Activated CD8-positive, alpha-beta memory T cell treated with anti-CD3 and anti-CD28 coated beads, Interleukin-2, amount 10 ng/mL, durations not matched to agents 7 days and 5 days (primary cell): ENCODE measurements at regions not wholly inside any gene's neighbourhood (a gene's known extent, or its start where the extent isn't known, plus 50 kb on each side); places are given as distances from the start of the nearest gene placed in this dataset.

Experiments used
- ATAC-seq: fragments of 150-1000 bp; cut with Tn5 transposase; one replicate; pipeline ENCODE4 v1.10.0; 2021; ENCODE audit warnings: moderate library complexity
- CTCF ChIA-PET: fragments of 350-600 bp; sonication (Branson Sonifier 250); formaldehyde crosslinking; loops from one replicate; lab custom pipeline; 2021; ENCODE audit warnings: antibody characterized with exemption; lab: Charles Lee
- DNase-seq: peaks from one replicate; pipeline ENCODE4 v3.0.0-alpha.2; 2020
- H3K27ac Mint-ChIP-seq: one replicate; pipeline ENCODE4 v1.8.0; 2021; ENCODE audit warnings: mild to moderate bottlenecking, mixed read lengths
- H3K27me3 Mint-ChIP-seq: one replicate; pipeline ENCODE4 v1.8.0; 2021; ENCODE audit warnings: mixed read lengths
- H3K36me3 Mint-ChIP-seq: one replicate; pipeline ENCODE4 v1.8.0; 2021; ENCODE audit warnings: mild to moderate bottlenecking, mixed read lengths
- H3K4me1 Mint-ChIP-seq: one replicate; pipeline ENCODE4 v1.8.0; 2021; ENCODE audit warnings: mixed read lengths
- H3K4me3 Mint-ChIP-seq: one replicate; pipeline ENCODE4 v1.8.0; 2021; ENCODE audit warnings: mild to moderate bottlenecking, moderate library complexity, mixed read lengths
- H3K9me3 Mint-ChIP-seq: one replicate; pipeline ENCODE4 v1.8.0; 2022; ENCODE audit warnings: low read depth, mixed read lengths

DNA sequence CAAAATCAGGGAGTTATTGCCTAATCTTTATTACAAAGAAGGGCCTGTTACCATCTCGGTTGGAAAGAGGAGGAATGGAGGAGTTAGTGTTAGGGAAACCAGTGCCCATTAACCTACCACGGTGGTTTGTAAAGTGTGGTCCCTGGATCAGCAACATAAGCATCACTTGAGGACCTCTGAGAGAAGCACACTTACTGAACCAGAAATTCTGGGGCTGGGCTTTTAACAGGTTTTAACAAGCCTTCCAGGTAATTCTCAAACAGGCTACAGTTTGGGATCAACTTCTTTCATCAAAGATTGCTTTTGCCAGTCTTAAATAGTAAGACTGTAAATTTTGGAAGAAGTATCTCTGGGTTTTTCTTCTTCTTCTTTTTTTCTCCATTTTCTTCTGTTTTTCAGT, 329.5 kb upstream of the JAG1 start:
- no peaks in the 10 kb centered on the region for H3K4me1 Mint-ChIP-seq

GRCh38 chr20:11008444-11009033, 334.7 kb upstream of the JAG1 start:
- no peak overlapping the region for H3K4me3 Mint-ChIP-seq
- no peak for ATAC-seq
- CTCF ChIA-PET = no interaction called here
- no peaks in the 10 kb centered on the region for H3K36me3 Mint-ChIP-seq
- no peak for DNase-seq
- no peaks in the 10 kb centered on the region for H3K27me3 Mint-ChIP-seq
- H3K4me1 Mint-ChIP-seq = no peaks in the 10 kb centered on the region
- no peaks in the 10 kb centered on the region for H3K9me3 Mint-ChIP-seq
- H3K27ac Mint-ChIP-seq = no peak overlapping the region

More for the DNA sequence above, 329.5 kb upstream of the JAG1 start:
- Mint-ChIP-seq H3K27ac (no peak overlapping the region), H3K4me3 (no peak overlapping the region), H3K27me3 (no peaks in the 10 kb centered on the region), H3K9me3 (no peaks in the 10 kb centered on the region), H3K36me3 (no peaks in the 10 kb centered on the region)
- CTCF ChIA-PET = no interaction called here
- ATAC-seq (no peak), DNase-seq (no peak)

GRCh38 chr20:11011653-11012052, 337.9 kb upstream of the JAG1 start:
- no peaks in the 10 kb centered on the region for H3K27me3 Mint-ChIP-seq
- no peak for DNase-seq
- H3K27ac Mint-ChIP-seq = no peak overlapping the region
- H3K36me3 Mint-ChIP-seq = no peaks in the 10 kb centered on the region
- CTCF ChIA-PET = no interaction called here
- H3K9me3 Mint-ChIP-seq = no peaks in the 10 kb centered on the region
- H3K4me1 Mint-ChIP-seq = no peaks in the 10 kb centered on the region
- H3K4me3 Mint-ChIP-seq = no peak overlapping the region
- ATAC-seq = no peak

GRCh38 chr20:11012975-11013374, 339.2 kb upstream of the JAG1 start:
- Mint-ChIP-seq H3K27ac (no peak overlapping the region), H3K27me3 (no peaks in the 10 kb centered on the region), H3K4me3 (no peak overlapping the region), H3K36me3 (no peaks in the 10 kb centered on the region), H3K9me3 (no peaks in the 10 kb centered on the region), H3K4me1 (no peaks in the 10 kb centered on the region)
- no peak for DNase-seq
- ATAC-seq = no peak
- CTCF ChIA-PET = no interaction called here

DNA sequence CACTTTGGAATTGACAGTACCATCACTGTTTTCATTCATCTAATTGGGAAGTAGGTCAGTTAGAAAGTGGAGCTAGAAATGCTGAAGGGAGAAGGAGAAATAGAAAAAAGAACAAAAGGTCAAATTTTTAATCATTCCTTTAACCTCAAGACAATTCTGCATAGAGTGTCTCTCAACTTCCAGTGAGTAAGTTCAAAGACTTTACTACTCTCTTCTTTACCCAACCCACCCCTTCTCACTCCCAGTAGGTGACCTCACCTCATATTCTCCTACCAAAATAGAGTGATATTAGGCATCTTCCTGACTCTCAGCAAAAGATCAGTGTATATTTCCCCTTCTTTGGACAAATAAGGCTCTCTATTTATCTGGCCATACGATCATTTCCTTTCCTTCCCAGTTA, 340.0 kb upstream of the JAG1 start:
- ATAC-seq (no peak), DNase-seq (no peak)
- Mint-ChIP-seq H3K9me3 (no peaks in the 10 kb centered on the region), H3K4me1 (no peaks in the 10 kb centered on the region), H3K27ac (no peak overlapping the region), H3K27me3 (no peaks in the 10 kb centered on the region), H3K4me3 (no peak overlapping the region), H3K36me3 (no peaks in the 10 kb centered on the region)
- CTCF ChIA-PET = no interaction called here

- H3K27me3 Mint-ChIP-seq = no peaks in the 10 kb centered on the region
- CTCF ChIA-PET = no interaction called here
- DNase-seq (no peak), ATAC-seq (no peak)
- no peaks in the 10 kb centered on the region for H3K36me3 Mint-ChIP-seq
- H3K27ac Mint-ChIP-seq = no peak overlapping the region
- H3K9me3 Mint-ChIP-seq = no peaks in the 10 kb centered on the region
- no peak overlapping the region for H3K4me3 Mint-ChIP-seq
- H3K4me1 Mint-ChIP-seq = no peaks in the 10 kb centered on the region
Measured at GRCh38 chr20:11015440-11015839, 341.6 kb upstream of the JAG1 start.

DNA sequence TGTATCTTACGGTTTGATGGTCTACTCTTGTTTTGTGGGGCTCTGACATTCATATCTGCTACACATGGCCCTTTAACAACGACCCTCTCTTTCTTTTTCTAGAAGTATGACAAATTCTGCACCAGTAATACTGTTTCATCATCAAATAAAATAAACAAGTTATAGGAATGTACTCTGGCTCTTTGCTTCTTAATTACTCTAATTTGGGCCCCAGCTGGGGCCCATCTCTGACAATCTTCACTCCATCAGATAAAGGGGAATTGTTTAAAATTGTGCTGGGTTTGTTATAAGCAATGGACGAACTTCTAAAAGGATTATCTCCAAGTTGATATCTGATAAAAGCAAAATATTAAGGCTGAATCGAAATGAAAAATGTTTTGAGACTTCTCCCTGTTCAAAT, 343.6 kb upstream of the JAG1 start:
- Mint-ChIP-seq H3K27ac (no peak overlapping the region), H3K4me3 (no peak overlapping the region), H3K36me3 (no peaks in the 10 kb centered on the region), H3K9me3 (no peaks in the 10 kb centered on the region), H3K4me1 (no peaks in the 10 kb centered on the region), H3K27me3 (no peaks in the 10 kb centered on the region)
- CTCF ChIA-PET = no interaction called here
- ATAC-seq (no peak), DNase-seq (no peak)

GRCh38 chr20:11018668-11019170, 344.9 kb upstream of the JAG1 start:
- Mint-ChIP-seq H3K27me3 (no peaks in the 10 kb centered on the region), H3K27ac (no peak overlapping the region), H3K4me3 (no peak overlapping the region), H3K9me3 (no peaks in the 10 kb centered on the region), H3K4me1 (no peaks in the 10 kb centered on the region), H3K36me3 (no peaks in the 10 kb centered on the region)
- CTCF ChIA-PET = no interaction called here
- no peak for ATAC-seq
- DNase-seq = no peak

GRCh38 chr20:11020712-11021111, 346.9 kb upstream of the JAG1 start:
- no peaks in the 10 kb centered on the region for H3K4me1 Mint-ChIP-seq
- no peaks in the 10 kb centered on the region for H3K27me3 Mint-ChIP-seq
- no peaks in the 10 kb centered on the region for H3K36me3 Mint-ChIP-seq
- DNase-seq = no peak
- no peak overlapping the region for H3K4me3 Mint-ChIP-seq
- CTCF ChIA-PET = no interaction called here
- H3K27ac Mint-ChIP-seq = no peak overlapping the region
- H3K9me3 Mint-ChIP-seq = no peaks in the 10 kb centered on the region
- ATAC-seq = no peak

DNA sequence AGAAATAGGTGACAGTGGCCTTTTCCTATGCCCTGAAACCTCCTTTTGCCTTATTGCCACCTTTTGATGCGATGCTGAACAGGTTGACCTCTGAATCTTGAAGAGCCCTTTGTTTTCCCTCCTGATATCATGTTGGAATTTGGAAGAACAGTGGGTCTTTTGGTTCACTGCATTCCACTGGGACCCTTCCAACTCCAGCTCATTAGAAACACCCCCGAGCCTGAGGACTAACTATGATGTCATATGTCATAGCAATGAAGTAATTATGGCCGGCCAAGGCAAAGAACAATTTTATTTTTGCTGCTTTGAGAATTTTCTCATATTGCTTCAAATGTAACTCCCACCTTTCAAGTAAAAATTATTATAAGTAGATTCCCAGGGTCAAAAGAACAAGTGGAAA, 353.4 kb upstream of the JAG1 start:
- no peaks in the 10 kb centered on the region for H3K27me3 Mint-ChIP-seq
- no peak overlapping the region for H3K4me3 Mint-ChIP-seq
- no peaks in the 10 kb centered on the region for H3K9me3 Mint-ChIP-seq
- no peaks in the 10 kb centered on the region for H3K4me1 Mint-ChIP-seq
- ATAC-seq (no peak), DNase-seq (no peak)
- no peaks in the 10 kb centered on the region for H3K36me3 Mint-ChIP-seq
- CTCF ChIA-PET = no interaction called here
- no peak overlapping the region for H3K27ac Mint-ChIP-seq

GRCh38 chr20:11030351-11030750, 356.6 kb upstream of the JAG1 start:
- ATAC-seq (no peak), DNase-seq (no peak)
- H3K36me3 Mint-ChIP-seq = no peaks in the 10 kb centered on the region
- CTCF ChIA-PET = no interaction called here
- H3K4me1 Mint-ChIP-seq = no peaks in the 10 kb centered on the region
- no peaks in the 10 kb centered on the region for H3K27me3 Mint-ChIP-seq
- no peak overlapping the region for H3K27ac Mint-ChIP-seq
- H3K9me3 Mint-ChIP-seq = peaks cover 4% of the 10 kb centered on the region
- no peak overlapping the region for H3K4me3 Mint-ChIP-seq

DNA sequence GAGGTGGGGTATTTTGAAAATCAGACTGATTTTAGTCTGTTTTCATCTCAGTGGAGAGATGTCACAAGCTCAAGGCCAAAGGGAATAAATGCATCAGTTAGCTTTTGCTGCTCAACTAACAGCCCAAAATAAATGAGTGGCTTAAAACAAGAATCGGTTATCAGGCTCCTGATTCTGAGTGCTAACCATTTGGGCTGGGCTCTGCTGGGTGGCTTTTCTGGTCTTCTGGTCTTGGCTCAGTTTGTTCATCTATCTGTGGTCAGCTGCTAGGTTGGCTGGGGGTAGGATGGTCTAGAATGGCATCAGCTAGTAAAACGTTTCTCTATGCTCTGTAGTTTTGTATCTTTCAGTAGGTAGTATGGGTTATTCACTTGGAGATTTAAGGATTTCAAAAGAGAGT, 357.5 kb upstream of the JAG1 start:
- Mint-ChIP-seq H3K36me3 (no peaks in the 10 kb centered on the region), H3K4me3 (no peak overlapping the region), H3K27ac (no peak overlapping the region), H3K27me3 (no peaks in the 10 kb centered on the region), H3K9me3 (peaks cover 4% of the 10 kb centered on the region), H3K4me1 (no peaks in the 10 kb centered on the region)
- no peak for DNase-seq
- ATAC-seq = no peak
- CTCF ChIA-PET = no interaction called here

DNA sequence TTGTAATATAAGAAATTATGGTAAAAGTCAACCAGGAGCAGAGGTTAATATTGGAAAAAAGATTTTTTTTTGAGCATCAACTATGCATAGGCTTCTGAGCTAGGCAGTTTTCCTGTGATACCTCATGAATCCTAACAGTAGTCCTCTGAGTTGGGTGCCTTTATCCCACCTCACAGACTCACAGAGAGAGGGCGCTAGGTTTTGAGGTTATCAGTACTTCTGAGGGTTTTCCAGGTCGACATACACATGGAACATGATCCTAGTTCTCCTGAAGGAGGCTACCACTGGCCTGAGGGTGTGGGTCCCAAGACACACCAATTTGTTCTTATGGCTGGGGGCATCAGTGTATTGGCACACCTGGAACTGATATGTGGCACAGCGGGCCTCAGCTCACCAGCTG, 358.8 kb upstream of the JAG1 start:
- ATAC-seq (no peak), DNase-seq (no peak)
- CTCF ChIA-PET = interaction anchor here (1.2 kb wide), 1 partner anchor 11 kb away, joined by 3 read pairs; no protein-coding TSS in a partner anchor
- no peak overlapping the region for H3K27ac Mint-ChIP-seq
- no peaks in the 10 kb centered on the region for H3K36me3 Mint-ChIP-seq
- H3K4me1 Mint-ChIP-seq = no peaks in the 10 kb centered on the region
- peaks cover 4% of the 10 kb centered on the region for H3K9me3 Mint-ChIP-seq
- H3K27me3 Mint-ChIP-seq = no peaks in the 10 kb centered on the region
- H3K4me3 Mint-ChIP-seq = no peak overlapping the region

GRCh38 chr20:11034025-11034424, 360.2 kb upstream of the JAG1 start:
- no peaks in the 10 kb centered on the region for H3K4me1 Mint-ChIP-seq
- peaks cover 4% of the 10 kb centered on the region for H3K9me3 Mint-ChIP-seq
- DNase-seq (no peak), ATAC-seq (no peak)
- H3K27ac Mint-ChIP-seq = no peak overlapping the region
- CTCF ChIA-PET = interaction anchor here (1.2 kb wide), 1 partner anchor 9 kb away, joined by 3 read pairs; no protein-coding TSS in a partner anchor
- no peaks in the 10 kb centered on the region for H3K27me3 Mint-ChIP-seq
- H3K4me3 Mint-ChIP-seq = no peak overlapping the region
- H3K36me3 Mint-ChIP-seq = no peaks in the 10 kb centered on the region

GRCh38 chr20:11035211-11035610, 361.4 kb upstream of the JAG1 start:
- ATAC-seq (no peak), DNase-seq (no peak)
- Mint-ChIP-seq H3K4me1 (no peaks in the 10 kb centered on the region), H3K4me3 (no peak overlapping the region), H3K9me3 (peaks cover 4% of the 10 kb centered on the region), H3K27me3 (no peaks in the 10 kb centered on the region), H3K27ac (no peak overlapping the region), H3K36me3 (no peaks in the 10 kb centered on the region)
- CTCF ChIA-PET = no interaction called here
